PC-3 (cell line): ENCODE measurements at regions not wholly inside any gene's neighbourhood (a gene's known extent, or its start where the extent isn't known, plus 50 kb on each side); places are given as distances from the start of the nearest gene placed in this dataset.

ENCODE experiments used
- EZH2 ChIP-seq: fragments of 300-600 bp; sonication (generic); IDR thresholded peaks from one replicate; pipeline ENCODE4 v1.6.1; 2017; ENCODE audit warnings: antibody characterized with exemption, mild to moderate bottlenecking, low read length; ENCODE audit not compliant: unreplicated experiment
- TF ChIP-seq, protein P1 (sequence below): fragments of 300-600 bp; sonication (generic); conservative IDR thresholded peaks from 2 replicates; pipeline ENCODE4 v1.5.1; 2017; ENCODE audit warnings: antibody characterized with exemption, low read depth, mild to moderate bottlenecking, low read length

DNA sequence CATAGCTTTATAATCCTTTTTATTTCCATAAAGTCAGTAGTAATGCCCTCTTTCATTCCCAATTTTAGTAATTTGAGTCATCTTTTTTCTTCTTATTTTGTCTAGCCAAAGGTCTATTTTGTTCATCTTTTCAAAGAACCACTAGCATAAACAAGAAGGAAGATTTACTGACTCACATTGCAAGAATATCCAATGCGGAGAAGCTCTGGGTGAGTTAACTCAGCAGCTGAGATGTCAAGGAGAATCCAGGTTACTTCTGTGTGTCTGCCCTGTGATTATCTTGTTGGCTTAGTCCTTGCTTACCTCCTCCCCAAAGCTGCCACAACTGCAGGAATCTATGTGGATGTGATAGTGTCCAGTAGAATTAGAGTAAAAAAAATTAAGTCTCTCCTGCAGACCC lies 311.4 kb upstream of the NCKAP5 start:
- TF ChIP-seq, protein P1, sequence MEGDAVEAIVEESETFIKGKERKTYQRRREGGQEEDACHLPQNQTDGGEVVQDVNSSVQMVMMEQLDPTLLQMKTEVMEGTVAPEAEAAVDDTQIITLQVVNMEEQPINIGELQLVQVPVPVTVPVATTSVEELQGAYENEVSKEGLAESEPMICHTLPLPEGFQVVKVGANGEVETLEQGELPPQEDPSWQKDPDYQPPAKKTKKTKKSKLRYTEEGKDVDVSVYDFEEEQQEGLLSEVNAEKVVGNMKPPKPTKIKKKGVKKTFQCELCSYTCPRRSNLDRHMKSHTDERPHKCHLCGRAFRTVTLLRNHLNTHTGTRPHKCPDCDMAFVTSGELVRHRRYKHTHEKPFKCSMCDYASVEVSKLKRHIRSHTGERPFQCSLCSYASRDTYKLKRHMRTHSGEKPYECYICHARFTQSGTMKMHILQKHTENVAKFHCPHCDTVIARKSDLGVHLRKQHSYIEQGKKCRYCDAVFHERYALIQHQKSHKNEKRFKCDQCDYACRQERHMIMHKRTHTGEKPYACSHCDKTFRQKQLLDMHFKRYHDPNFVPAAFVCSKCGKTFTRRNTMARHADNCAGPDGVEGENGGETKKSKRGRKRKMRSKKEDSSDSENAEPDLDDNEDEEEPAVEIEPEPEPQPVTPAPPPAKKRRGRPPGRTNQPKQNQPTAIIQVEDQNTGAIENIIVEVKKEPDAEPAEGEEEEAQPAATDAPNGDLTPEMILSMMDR = no peak
- no peak for TF ChIP-seq EZH2
